ENCODE measurements at regions not wholly inside any gene's neighbourhood (a gene's known extent, or its start where the extent isn't known, plus 50 kb on each side); places are given as distances from the start of the nearest gene placed in this dataset.

- Histone ChIP-seq H3K36me3 (no peaks in the 10 kb centered on the region), H3K27ac (no peak overlapping the region), H3K9me3 (no peaks in the 10 kb centered on the region), H3K4me3 (no peak overlapping the region), H3K27me3 (no peaks in the 10 kb centered on the region), H3K4me1 (no peaks in the 10 kb centered on the region)
- DNase-seq = no peak
- TF ChIP-seq, protein P1, sequence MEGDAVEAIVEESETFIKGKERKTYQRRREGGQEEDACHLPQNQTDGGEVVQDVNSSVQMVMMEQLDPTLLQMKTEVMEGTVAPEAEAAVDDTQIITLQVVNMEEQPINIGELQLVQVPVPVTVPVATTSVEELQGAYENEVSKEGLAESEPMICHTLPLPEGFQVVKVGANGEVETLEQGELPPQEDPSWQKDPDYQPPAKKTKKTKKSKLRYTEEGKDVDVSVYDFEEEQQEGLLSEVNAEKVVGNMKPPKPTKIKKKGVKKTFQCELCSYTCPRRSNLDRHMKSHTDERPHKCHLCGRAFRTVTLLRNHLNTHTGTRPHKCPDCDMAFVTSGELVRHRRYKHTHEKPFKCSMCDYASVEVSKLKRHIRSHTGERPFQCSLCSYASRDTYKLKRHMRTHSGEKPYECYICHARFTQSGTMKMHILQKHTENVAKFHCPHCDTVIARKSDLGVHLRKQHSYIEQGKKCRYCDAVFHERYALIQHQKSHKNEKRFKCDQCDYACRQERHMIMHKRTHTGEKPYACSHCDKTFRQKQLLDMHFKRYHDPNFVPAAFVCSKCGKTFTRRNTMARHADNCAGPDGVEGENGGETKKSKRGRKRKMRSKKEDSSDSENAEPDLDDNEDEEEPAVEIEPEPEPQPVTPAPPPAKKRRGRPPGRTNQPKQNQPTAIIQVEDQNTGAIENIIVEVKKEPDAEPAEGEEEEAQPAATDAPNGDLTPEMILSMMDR (IDR thresholded peaks at IDR 0.05) = no peak
- no peak for TF ChIP-seq POLR2A (IDR thresholded peaks at IDR 0.05)
- intact Hi-C loops (cut with DNase I; ENCODE audit: low total_unique reads) = no loop called here
Observed at GRCh38 chr2:212814941-212815340, 276.3 kb upstream of the ERBB4 start.

DNA sequence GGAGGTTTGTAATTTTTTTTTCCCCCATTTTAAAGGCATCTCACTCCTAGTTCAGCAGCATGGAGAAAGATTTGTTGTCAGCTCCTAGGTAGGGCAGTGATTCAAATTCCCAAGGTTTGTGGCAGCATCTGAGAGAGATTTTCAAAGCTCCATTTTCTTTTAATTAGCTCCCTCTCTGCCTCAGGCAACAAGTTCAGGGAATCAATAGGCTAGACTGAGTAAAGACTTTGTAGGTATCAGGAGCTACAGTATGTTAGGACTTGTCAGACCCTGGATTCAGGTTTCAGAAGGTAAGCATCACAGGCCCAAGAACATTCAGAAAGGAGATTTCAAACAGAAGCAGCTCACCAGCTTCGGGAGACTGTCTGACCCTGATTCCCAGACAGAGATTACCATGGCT is 273.3 kb upstream of the ERBB4 start:
- Histone ChIP-seq H3K9me3 (no peaks in the 10 kb centered on the region), H3K4me3 (no peak overlapping the region), H3K36me3 (no peaks in the 10 kb centered on the region), H3K27me3 (no peaks in the 10 kb centered on the region), H3K27ac (no peak overlapping the region), H3K4me1 (no peaks in the 10 kb centered on the region)
- no peak for DNase-seq
- intact Hi-C loops (cut with DNase I; ENCODE audit: low total_unique reads) = no loop called here
- no peak for TF ChIP-seq POLR2A (IDR thresholded peaks at IDR 0.05)
- TF ChIP-seq, protein P1 (IDR thresholded peaks at IDR 0.05) = no peak

- DNase-seq = no peak
- no peaks in the 10 kb centered on the region for H3K27me3 ChIP-seq
- no peaks in the 10 kb centered on the region for H3K9me3 ChIP-seq
- intact Hi-C loops (cut with DNase I; ENCODE audit: low total_unique reads) = no loop called here
- H3K36me3 ChIP-seq = no peaks in the 10 kb centered on the region
- H3K4me1 ChIP-seq = no peaks in the 10 kb centered on the region
- no peak for TF ChIP-seq POLR2A (IDR thresholded peaks at IDR 0.05)
- TF ChIP-seq, protein P1 (IDR thresholded peaks at IDR 0.05) = no peak
- H3K4me3 ChIP-seq = no peak overlapping the region
- H3K27ac ChIP-seq = no peak overlapping the region
Observed at GRCh38 chr2:212811036-212811805, 272.6 kb upstream of the ERBB4 start.

- H3K9me3 ChIP-seq = no peaks in the 10 kb centered on the region
- no peaks in the 10 kb centered on the region for H3K4me1 ChIP-seq
- no peaks in the 10 kb centered on the region for H3K27me3 ChIP-seq
- TF ChIP-seq, protein P1 (IDR thresholded peaks at IDR 0.05) = no peak
- no peak for TF ChIP-seq POLR2A (IDR thresholded peaks at IDR 0.05)
- no peaks in the 10 kb centered on the region for H3K36me3 ChIP-seq
- no peak for DNase-seq
- intact Hi-C loops (cut with DNase I; ENCODE audit: low total_unique reads) = no loop called here
- no peak overlapping the region for H3K4me3 ChIP-seq
- H3K27ac ChIP-seq = no peak overlapping the region
Observed at GRCh38 chr2:212797484-212798205, 259.0 kb upstream of the ERBB4 start.

DNA sequence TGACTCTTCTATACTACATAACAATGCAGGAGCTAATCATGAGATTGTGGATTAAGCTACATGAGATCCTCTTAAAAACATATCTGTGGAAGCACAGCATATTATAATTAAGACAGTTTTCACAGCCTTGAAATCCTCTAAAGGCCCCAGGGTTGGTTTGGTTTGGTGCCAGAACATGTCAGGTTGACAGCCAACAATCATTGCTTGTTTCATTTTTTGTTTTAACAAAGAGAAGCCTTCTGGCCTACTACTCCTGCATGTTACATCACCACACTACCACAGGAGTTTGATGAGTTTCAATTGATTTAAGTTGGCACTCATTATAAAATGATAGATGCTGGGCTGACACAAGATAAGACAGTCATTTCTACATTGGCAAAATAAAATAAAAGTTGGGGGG is 255.9 kb upstream of the ERBB4 start:
- Histone ChIP-seq H3K27me3 (no peaks in the 10 kb centered on the region), H3K4me1 (no peaks in the 10 kb centered on the region), H3K4me3 (no peak overlapping the region), H3K27ac (no peak overlapping the region), H3K36me3 (no peaks in the 10 kb centered on the region), H3K9me3 (no peaks in the 10 kb centered on the region)
- intact Hi-C loops (cut with DNase I; ENCODE audit: low total_unique reads) = no loop called here
- no peak for DNase-seq
- TF ChIP-seq POLR2A (IDR thresholded peaks at IDR 0.05) = no peak
- TF ChIP-seq, protein P1 (IDR thresholded peaks at IDR 0.05) = no peak
